ENCODE measurements at regions not wholly inside any gene's neighbourhood (a gene's known extent, or its start where the extent isn't known, plus 50 kb on each side); places are given as distances from the start of the nearest gene placed in this dataset.

DNA sequence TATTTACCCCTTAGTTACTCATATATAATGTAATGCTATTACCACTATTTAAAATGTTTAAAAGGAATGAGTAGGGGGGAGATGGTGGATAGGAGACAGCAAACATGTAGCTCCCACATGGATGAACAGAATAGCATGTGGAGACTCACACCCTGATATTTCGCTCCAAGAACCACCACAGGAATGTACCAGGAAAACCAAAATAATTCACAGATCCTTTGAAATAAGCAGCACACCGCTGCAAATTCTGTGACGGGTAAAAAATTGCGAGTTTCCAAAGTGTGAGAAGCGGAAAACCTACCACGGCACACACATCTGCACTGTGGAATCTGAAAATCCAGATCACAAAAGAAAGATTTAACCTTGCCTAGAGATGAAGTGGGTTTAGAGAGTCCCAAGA is 428.2 kb downstream of the TLL1 start:
- TF ChIP-seq, protein P1, sequence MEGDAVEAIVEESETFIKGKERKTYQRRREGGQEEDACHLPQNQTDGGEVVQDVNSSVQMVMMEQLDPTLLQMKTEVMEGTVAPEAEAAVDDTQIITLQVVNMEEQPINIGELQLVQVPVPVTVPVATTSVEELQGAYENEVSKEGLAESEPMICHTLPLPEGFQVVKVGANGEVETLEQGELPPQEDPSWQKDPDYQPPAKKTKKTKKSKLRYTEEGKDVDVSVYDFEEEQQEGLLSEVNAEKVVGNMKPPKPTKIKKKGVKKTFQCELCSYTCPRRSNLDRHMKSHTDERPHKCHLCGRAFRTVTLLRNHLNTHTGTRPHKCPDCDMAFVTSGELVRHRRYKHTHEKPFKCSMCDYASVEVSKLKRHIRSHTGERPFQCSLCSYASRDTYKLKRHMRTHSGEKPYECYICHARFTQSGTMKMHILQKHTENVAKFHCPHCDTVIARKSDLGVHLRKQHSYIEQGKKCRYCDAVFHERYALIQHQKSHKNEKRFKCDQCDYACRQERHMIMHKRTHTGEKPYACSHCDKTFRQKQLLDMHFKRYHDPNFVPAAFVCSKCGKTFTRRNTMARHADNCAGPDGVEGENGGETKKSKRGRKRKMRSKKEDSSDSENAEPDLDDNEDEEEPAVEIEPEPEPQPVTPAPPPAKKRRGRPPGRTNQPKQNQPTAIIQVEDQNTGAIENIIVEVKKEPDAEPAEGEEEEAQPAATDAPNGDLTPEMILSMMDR (IDR thresholded peaks at IDR 0.05 in 2 of 3, conservative IDR thresholded peaks at IDR 0.05 in 1 of 3; ENCODE audit: insufficient read depth in 2 of 3, low read depth in 1 of 3, low read length in 3 of 3) = no peak
- no peak for TF ChIP-seq KDM2B (CRISPR knock-in tag; IDR thresholded peaks at IDR 0.05)
